Fibroblast of gingiva (primary cell): ENCODE measurements at regions not wholly inside any gene's neighbourhood (a gene's known extent, or its start where the extent isn't known, plus 50 kb on each side); places are given as distances from the start of the nearest gene placed in this dataset.
"Not testable (repeated sequence)": the region's sequence is repeated elsewhere in the genome, so short reads cannot be mapped to it uniquely, and the experiment has no call there.

Experiments
- DNase-seq: peaks from one replicate; pipeline ENCODE4 v3.0.0-alpha.2; 2011; ENCODE audit warnings: low read depth

GRCh38 chr6:94217836-94218235 lies 798.5 kb upstream of the EPHA7 start:
- DNase-seq: no peak

GRCh38 chr6:94215552-94215951 lies 796.2 kb upstream of the EPHA7 start:
- no peak for DNase-seq

- DNase-seq: no peak
These were observed 793.9 kb upstream of the EPHA7 start for GRCh38 chr6:94213226-94213625.

- no peak for DNase-seq
These were observed 777.5 kb upstream of the EPHA7 start for GRCh38 chr6:94196891-94197290.

GRCh38 chr6:94190030-94190429 lies 770.7 kb upstream of the EPHA7 start:
- no peak for DNase-seq

- no peak for DNase-seq
These were observed 765.5 kb upstream of the EPHA7 start for GRCh38 chr6:94184666-94185464.

- DNase-seq: no peak
These were observed 758.1 kb upstream of the EPHA7 start for GRCh38 chr6:94177429-94177828.

- DNase-seq: no peak
These were observed 756.1 kb upstream of the EPHA7 start for GRCh38 chr6:94175465-94175864.

GRCh38 chr6:94163877-94164276 lies 744.5 kb upstream of the EPHA7 start:
- DNase-seq: no peak

- no peak for DNase-seq
These were observed 731.5 kb upstream of the EPHA7 start for GRCh38 chr6:94150886-94151285.

GRCh38 chr6:94144807-94145206 lies 725.4 kb upstream of the EPHA7 start:
- no peak for DNase-seq

- DNase-seq: not testable (repeated sequence)
These were observed 717.8 kb upstream of the EPHA7 start for GRCh38 chr6:94137178-94137577.

- DNase-seq: no peak
These were observed 713.7 kb upstream of the EPHA7 start for GRCh38 chr6:94133106-94133505.

- DNase-seq: no peak
These were observed 711.9 kb upstream of the EPHA7 start for GRCh38 chr6:94131271-94131670.

- DNase-seq: no peak
These were observed 711.1 kb upstream of the EPHA7 start for GRCh38 chr6:94130478-94130877.

- DNase-seq: no peak
These were observed 710.6 kb upstream of the EPHA7 start for GRCh38 chr6:94129926-94130325.

- no peak for DNase-seq
These were observed 708.4 kb upstream of the EPHA7 start for GRCh38 chr6:94127716-94128115.

GRCh38 chr6:94124333-94124732 lies 705.0 kb upstream of the EPHA7 start:
- no peak for DNase-seq

- DNase-seq: no peak
These were observed 701.7 kb upstream of the EPHA7 start for GRCh38 chr6:94121094-94121493.

- no peak for DNase-seq
These were observed 679.7 kb upstream of the EPHA7 start for GRCh38 chr6:94099072-94099471.

GRCh38 chr6:94095961-94096360 lies 676.6 kb upstream of the EPHA7 start:
- no peak for DNase-seq

- DNase-seq: no peak
These were observed 670.6 kb upstream of the EPHA7 start for GRCh38 chr6:94089941-94090340.

GRCh38 chr6:94088870-94089269 lies 669.5 kb upstream of the EPHA7 start:
- no peak for DNase-seq

GRCh38 chr6:94074764-94075163 lies 655.4 kb upstream of the EPHA7 start:
- no peak for DNase-seq
